Stimulated activated CD8-positive, alpha-beta memory T cell treated with anti-CD3 and anti-CD28 coated beads, Interleukin-4, amount 100 ng/mL, for 48 hours (primary cell): ENCODE measurements at regions not wholly inside any gene's neighbourhood (a gene's known extent, or its start where the extent isn't known, plus 50 kb on each side); places are given as distances from the start of the nearest gene placed in this dataset.

Source experiments
- DNase-seq: peaks from one replicate; pipeline ENCODE4 v3.0.0-alpha.2; 2020

DNA sequence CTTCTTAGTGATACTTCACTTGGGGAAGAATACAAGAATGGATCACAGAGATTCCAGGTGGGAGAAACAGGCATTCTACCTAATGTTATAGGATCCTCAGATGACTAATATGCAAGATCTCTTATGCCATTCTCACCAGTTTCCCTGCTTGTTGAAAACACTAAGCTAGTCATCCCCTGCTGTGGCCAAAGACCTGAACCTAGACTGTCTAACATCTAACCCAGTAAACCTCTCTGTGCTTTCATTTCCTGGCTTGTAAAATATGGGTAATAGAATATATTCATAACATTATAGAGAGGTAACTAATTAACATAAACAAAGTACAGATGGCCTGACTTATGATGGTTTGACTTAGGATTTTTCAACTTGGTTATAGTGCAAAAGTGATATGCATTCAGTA, 776.3 kb downstream of the TUSC7 start:
- DNase-seq, result no peak

DNA sequence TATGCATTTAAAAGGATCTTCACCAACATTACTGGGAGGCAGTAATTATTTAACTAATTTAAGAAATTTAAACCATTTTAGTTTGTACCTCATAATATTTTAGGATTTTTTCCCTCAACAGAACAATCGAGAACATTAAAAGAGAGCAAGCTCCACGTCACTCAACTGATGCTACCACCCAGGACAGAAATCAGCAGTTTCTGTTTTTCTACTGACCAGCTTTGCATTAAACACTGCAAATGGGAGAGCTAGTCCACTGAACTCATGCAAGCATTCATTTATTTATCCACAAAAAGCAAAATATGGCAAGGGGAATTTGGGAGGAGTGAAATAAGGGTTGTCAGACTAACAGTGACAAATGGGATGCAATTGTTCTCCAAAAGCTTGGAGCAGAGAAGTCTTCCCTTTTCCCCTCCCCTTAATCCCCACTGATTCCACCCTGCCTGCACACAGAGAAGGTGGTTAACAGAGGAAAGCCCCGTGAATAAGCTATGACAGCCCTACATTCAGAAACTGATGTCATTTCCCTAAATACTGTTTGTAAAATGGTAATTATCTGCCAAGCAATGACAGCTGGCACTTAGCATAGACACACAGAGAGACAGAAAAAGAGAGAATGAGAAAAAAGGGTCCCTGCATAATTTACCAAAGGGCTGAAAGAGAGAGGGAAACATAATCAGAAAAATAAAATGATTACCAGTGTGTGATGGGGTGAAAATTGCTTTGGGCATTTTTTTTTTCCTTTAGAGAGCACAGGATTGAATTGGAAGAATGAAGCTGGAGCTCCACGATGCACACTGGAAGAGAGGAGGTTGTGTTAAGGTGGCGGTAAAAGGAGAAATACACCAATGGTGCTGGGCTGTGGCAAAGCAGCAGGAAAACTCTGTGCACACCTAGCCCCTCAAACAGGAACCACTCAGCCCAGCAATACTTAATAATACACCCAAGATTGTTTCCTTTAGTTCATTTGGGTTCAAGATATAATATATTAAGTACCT, 777.4 kb downstream of the TUSC7 start:
- no peak for DNase-seq

DNA sequence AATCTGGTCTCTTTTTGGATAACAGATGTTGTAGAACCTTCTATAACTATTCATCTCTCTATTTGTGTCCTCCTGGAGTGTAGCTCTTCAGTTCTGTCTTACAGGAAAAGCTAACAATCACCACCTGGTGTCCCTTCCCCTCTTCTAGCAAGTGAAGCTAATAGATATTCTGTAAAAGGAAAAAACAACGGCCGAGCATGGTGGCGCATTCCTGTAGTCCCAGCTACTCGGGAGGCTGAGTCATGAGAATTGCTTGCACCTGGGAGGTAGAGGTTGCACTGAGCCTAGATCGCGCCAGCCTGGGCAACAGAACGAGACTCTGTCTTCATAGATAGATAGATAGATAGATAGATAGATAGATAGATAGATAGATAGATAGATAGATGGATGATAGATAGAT, 779.4 kb downstream of the TUSC7 start:
- DNase-seq, result no peak

DNA sequence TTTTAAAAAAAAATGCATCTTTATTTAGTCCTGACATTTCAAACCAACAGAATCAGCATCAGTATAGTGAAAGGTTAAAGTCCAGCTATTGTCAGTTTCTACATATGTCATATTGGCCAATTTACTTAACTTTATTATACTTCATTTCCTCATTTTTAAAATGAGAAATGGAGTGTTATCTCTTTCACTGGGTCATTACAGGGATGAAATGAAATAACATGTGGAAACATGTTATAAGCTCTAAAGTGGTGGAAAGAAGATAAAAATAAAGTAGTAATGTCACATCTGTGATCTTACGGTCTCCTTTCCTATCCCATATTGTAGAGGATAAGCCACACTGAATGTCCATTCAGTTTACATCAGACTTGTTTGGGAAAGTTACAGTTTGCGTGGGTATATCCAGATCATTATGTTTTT, 780.1 kb downstream of the TUSC7 start:
- no peak for DNase-seq

DNA sequence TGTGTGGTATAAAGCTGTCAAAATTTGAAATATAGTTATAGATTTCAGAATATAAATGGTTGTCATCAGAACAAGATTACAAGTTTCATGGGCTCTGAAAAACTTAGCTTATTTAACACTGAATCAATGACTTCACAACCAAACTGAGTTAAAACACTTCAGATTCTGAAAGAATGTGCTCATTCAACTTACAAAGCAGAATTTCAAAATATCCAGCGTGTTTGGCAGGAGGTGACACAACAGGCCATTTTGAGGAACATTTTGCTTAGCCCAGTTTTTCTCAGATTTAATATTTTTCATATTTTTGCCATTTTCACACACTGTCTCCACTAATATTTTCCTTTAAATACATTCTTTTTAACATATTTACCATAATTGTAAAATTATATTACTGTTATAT, 781.1 kb downstream of the TUSC7 start:
- no peak for DNase-seq

DNA sequence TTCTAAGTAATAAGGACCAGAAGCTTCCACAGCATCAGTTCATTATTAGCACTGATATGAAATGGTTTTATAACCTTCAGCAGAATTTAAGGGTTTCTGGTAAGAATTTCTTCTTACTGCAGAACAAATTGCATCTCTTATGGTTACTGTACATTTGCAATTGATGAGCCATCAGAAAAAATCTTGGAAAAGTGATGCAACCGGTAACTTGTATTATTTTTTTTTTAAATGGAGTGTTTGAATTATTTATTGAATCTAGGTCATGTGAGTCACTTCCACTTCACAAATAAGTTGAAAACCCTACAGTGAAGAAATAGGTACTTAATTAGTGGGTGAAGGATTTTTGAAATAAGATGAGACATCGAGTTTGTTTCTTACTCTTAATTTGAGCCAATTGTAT, 786.0 kb downstream of the TUSC7 start:
- DNase-seq, result no peak

- no peak for DNase-seq
These were observed 789.8 kb downstream of the TUSC7 start for GRCh38 chr3:117499189-117499870.

- DNase-seq, result no peak
These were observed 798.4 kb downstream of the TUSC7 start for GRCh38 chr3:117507958-117508357.

DNA sequence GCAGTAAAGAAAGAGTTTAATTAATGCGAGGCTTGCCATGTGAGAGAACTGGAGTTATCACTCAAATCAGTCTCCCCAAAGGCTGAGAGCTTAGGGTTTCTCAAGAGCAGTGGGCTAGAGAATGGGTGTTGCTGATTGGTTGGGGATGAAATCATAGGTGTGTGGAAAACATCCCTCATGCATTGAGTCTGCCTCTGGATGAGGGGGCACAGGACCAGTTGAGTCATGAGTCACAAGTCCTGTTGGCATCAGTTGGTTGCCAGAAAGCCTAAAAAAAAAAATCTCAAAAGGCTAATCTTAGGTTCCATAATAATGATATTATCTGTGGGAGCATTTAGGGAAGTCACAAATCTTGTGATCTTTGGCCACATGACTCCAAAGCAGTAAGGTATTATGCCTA, 800.3 kb downstream of the TUSC7 start:
- no peak for DNase-seq

DNA sequence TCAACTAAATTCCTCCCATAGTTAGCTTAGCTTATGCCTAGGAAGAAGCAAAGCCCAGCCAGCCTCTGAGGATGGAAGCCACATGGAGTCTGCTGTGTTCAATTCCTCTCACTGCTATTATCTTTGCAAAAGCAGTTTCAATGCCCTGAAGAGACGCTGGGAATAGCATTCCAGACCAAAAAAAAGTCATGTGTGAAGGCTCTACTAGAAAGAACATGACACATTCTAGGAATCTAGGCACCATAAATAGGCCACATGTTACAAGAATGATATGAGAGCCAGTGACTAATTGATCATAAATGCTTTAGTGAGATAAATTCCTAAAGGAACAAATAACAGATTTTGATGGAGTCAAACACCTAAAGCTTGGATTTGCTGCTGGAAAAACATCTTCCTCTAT, 800.8 kb downstream of the TUSC7 start:
- DNase-seq, result no peak

GRCh38 chr3:117512975-117513374, 803.4 kb downstream of the TUSC7 start:
- DNase-seq, result no peak

DNA sequence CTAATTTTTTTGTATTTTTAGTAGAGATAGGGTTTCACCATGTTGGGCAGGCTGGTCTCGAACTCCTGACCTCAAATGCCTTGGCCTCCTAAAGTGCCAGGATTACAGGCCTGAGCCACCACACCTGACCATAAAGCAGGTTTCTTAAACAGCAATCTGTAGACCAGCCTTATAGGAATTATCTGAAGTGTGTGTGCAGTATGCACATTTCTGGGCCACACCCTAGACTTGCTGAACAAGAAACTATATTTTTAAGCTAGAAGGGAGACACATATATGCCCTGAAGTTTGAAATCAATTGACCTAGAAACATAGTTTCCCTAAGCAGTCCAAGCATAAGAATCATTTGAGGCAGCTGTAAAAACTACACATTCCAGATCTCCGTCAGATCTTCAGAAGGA, 805.7 kb downstream of the TUSC7 start:
- no peak for DNase-seq

DNA sequence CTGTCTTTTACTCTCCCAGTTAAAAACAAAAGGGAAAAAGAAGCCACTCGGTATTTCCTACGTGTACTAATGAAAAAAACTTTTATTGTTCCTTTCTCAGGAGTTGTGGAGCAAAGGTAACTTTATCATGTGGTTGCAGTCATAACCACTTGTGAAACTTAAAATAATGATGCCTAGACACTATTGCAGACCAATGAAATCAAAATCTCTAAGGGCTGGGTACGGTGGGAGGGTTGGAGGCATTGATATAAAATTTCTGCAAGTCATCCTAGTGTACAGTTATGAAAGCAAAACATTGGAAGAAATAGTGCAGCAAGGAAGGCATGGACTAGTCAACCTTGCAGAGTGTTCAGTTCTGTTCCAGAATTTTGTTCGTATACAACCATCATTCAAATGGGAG, 808.8 kb downstream of the TUSC7 start:
- DNase-seq, result no peak

- no peak for DNase-seq
These were observed 810.2 kb downstream of the TUSC7 start for GRCh38 chr3:117519776-117520175.

DNA sequence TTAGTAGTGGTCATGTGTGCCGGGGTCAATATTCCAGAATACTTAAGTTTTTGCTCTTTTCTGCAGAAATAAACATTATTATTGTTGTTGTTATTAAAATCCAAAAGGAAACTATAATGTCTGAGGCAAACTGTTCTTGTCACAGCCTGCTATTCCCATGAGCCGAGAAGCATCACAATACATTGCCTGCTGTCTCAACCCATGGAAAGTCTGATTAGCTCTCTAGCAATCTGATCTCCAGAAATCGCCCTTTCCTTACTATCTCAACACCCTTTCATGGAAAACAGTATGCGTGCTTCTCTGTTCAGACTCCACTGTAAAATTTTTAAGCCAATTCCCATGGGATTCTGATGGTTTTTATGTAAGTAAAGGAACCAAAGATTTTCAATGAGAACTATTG, 811.0 kb downstream of the TUSC7 start:
- no peak for DNase-seq

DNA sequence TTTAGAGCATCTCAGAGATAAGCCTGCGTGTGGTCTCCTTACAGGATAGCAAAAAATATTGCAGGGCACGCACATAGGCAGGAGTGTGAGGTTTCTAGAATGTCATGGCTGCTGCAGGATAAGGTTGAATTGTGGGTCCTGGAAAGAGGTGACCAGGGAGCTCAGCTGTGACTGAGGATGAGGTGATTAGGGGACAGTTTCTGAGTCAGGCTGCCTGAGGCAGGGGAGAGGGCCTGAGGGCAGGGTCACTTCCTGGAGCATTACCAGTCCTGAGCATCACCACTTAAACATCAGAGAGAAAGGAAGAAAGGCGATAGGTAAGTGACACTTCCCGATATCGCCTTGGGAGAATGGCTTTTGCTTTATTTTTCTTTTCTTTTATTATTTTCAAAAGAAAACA, 813.8 kb downstream of the TUSC7 start:
- DNase-seq, result no peak

DNA sequence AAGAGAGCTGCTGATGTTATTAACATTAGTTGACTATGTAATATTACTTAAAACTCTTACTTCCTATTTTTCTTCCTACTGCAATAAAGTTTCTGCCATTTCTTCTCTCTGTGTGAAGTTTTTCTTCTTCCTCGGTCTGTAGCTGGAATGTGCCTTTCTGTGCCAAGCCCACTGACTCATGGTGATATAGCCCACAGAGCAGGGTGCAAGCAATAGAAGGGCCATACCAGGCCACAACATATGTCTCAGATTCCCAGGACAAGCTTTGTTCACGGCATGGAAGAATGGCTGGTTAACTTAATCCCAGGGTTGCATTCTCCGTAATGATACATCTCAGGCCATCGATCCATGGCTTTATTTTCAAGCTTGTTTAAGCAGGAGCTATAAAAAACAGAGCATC, 815.3 kb downstream of the TUSC7 start:
- DNase-seq, result no peak

GRCh38 chr3:117526470-117527079, 817.0 kb downstream of the TUSC7 start:
- no peak for DNase-seq

GRCh38 chr3:117527346-117527745, 817.8 kb downstream of the TUSC7 start:
- no peak for DNase-seq

- DNase-seq, result no peak
These were observed 819.1 kb downstream of the TUSC7 start for GRCh38 chr3:117528688-117529087.

- DNase-seq, result no peak
These were observed 821.6 kb downstream of the TUSC7 start for GRCh38 chr3:117531078-117531767.

- DNase-seq, result no peak
These were observed 822.7 kb downstream of the TUSC7 start for GRCh38 chr3:117532268-117532667.

- DNase-seq, result no peak
These were observed 824.6 kb downstream of the TUSC7 start for GRCh38 chr3:117534138-117534537.
